ENCODE measurements at regions not wholly inside any gene's neighbourhood (a gene's known extent, or its start where the extent isn't known, plus 50 kb on each side); places are given as distances from the start of the nearest gene placed in this dataset.

- TF ChIP-seq NFYB (CRISPR knock-in tag; IDR thresholded peaks at IDR 0.05) (no peak), ZNF234 (CRISPR knock-in tag; conservative IDR thresholded peaks at IDR 0.05) (no peak), ZSCAN21 (CRISPR knock-in tag; IDR thresholded peaks at IDR 0.05; ENCODE audit: borderline replicate concordance) (no peak), HDAC2 (CRISPR knock-in tag; IDR thresholded peaks at IDR 0.05) (no peak; the same call in 1 of the 2 replicates), STAG1 (CRISPR knock-in tag; IDR thresholded peaks at IDR 0.05) (peak; percentile 93), RFXANK (CRISPR knock-in tag; IDR thresholded peaks at IDR 0.05) (no peak), FOXP1 (IDR thresholded peaks at IDR 0.05) (no peak), FOXP1 (CRISPR knock-in tag; IDR thresholded peaks at IDR 0.05) (no peak), ZMYM3 (CRISPR knock-in tag; IDR thresholded peaks at IDR 0.05) (no peak), ATF7-NPFF (CRISPR knock-in tag; IDR thresholded peaks at IDR 0.05; ENCODE audit: low read depth) (no peak), SOX13 (IDR thresholded peaks at IDR 0.05) (no peak), SOX13 (CRISPR knock-in tag; conservative IDR thresholded peaks at IDR 0.05 in 1 of 2, IDR thresholded peaks at IDR 0.05 in 1 of 2) (no peak), KMT2B (CRISPR knock-in tag; IDR thresholded peaks at IDR 0.05) (no peak), RARA (CRISPR knock-in tag; IDR thresholded peaks at IDR 0.05) (no peak), SMARCC2 (IDR thresholded peaks at IDR 0.05) (no peak), ZBTB42 (CRISPR knock-in tag; IDR thresholded peaks at IDR 0.05) (0 out of 2 replicates have a peak, but pooled peaks have one; percentile 44), NCOA5 (CRISPR knock-in tag; IDR thresholded peaks at IDR 0.05) (no peak), SMARCE1 (IDR thresholded peaks at IDR 0.05; ENCODE audit: borderline replicate concordance) (no peak), FOXM1 (CRISPR knock-in tag; IDR thresholded peaks at IDR 0.05) (no peak), FOXA3 (CRISPR knock-in tag; IDR thresholded peaks at IDR 0.05) (no peak), ZNF724P (CRISPR knock-in tag; IDR thresholded peaks at IDR 0.05; ENCODE audit: borderline replicate concordance) (peak; percentile 47; the same call in 1 of the 2 replicates), RAD21 (CRISPR knock-in tag; IDR thresholded peaks at IDR 0.05) (peak; percentile 65), ZNF629 (CRISPR knock-in tag; conservative IDR thresholded peaks at IDR 0.05) (no peak), PAWR (CRISPR knock-in tag; IDR thresholded peaks at IDR 0.05; ENCODE audit: borderline replicate concordance) (no peak), KLF12 (CRISPR knock-in tag; IDR thresholded peaks at IDR 0.05; ENCODE audit: borderline replicate concordance) (no peak), PAX8 (CRISPR knock-in tag; IDR thresholded peaks at IDR 0.05; ENCODE audit: borderline replicate concordance) (no peak)
- TF ChIP-seq, protein P1, sequence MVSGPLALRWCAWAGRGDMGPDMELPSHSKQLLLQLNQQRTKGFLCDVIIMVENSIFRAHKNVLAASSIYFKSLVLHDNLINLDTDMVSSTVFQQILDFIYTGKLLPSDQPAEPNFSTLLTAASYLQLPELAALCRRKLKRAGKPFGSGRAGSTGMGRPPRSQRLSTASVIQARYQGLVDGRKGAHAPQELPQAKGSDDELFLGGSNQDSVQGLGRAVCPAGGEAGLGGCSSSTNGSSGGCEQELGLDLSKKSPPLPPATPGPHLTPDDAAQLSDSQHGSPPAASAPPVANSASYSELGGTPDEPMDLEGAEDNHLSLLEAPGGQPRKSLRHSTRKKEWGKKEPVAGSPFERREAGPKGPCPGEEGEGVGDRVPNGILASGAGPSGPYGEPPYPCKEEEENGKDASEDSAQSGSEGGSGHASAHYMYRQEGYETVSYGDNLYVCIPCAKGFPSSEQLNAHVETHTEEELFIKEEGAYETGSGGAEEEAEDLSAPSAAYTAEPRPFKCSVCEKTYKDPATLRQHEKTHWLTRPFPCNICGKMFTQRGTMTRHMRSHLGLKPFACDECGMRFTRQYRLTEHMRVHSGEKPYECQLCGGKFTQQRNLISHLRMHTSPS (CRISPR knock-in tag; IDR thresholded peaks at IDR 0.05; ENCODE audit: low read depth) = no peak
- TF ChIP-seq, protein P2, sequence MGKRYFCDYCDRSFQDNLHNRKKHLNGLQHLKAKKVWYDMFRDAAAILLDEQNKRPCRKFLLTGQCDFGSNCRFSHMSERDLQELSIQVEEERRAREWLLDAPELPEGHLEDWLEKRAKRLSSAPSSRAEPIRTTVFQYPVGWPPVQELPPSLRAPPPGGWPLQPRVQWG (CRISPR knock-in tag; IDR thresholded peaks at IDR 0.05; ENCODE audit: borderline replicate concordance, low read depth) = no peak
- TF ChIP-seq, protein P3, sequence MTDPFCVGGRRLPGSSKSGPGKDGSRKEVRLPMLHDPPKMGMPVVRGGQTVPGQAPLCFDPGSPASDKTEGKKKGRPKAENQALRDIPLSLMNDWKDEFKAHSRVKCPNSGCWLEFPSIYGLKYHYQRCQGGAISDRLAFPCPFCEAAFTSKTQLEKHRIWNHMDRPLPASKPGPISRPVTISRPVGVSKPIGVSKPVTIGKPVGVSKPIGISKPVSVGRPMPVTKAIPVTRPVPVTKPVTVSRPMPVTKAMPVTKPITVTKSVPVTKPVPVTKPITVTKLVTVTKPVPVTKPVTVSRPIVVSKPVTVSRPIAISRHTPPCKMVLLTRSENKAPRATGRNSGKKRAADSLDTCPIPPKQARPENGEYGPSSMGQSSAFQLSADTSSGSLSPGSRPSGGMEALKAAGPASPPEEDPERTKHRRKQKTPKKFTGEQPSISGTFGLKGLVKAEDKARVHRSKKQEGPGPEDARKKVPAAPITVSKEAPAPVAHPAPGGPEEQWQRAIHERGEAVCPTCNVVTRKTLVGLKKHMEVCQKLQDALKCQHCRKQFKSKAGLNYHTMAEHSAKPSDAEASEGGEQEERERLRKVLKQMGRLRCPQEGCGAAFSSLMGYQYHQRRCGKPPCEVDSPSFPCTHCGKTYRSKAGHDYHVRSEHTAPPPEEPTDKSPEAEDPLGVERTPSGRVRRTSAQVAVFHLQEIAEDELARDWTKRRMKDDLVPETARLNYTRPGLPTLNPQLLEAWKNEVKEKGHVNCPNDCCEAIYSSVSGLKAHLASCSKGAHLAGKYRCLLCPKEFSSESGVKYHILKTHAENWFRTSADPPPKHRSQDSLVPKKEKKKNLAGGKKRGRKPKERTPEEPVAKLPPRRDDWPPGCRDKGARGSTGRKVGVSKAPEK (CRISPR knock-in tag; IDR thresholded peaks at IDR 0.05; ENCODE audit: borderline replicate concordance) = no peak
Observed at GRCh38 chr14:24710403-24711112, 76.6 kb upstream of the GZMB start (continued).

Data from HepG2 (cell line).